Fibroblast of lung (primary cell): ENCODE measurements at regions not wholly inside any gene's neighbourhood (a gene's known extent, or its start where the extent isn't known, plus 50 kb on each side); places are given as distances from the start of the nearest gene placed in this dataset.

Experiments
- EZH2 ChIP-seq: IDR thresholded peaks from 2 replicates; pipeline ENCODE4 v1.5.1; 2012; ENCODE audit warnings: low read length, control low read depth, mild to moderate bottlenecking; ENCODE audit errors: missing control alignments
- TF ChIP-seq, protein P1 (sequence below), 2 donors: IDR thresholded peaks in 1 of 2; conservative IDR thresholded peaks in 1 of 2; 1 replicate in 1 of 2; 2 replicates in 1 of 2; pipeline ENCODE4 v1.5.1; 2011 to 2012; ENCODE audit warnings: low read length in 2 of 2, control low read depth in 1 of 2, inconsistent platforms in 1 of 2, low read depth in 1 of 2, mild to moderate bottlenecking in 1 of 2

DNA sequence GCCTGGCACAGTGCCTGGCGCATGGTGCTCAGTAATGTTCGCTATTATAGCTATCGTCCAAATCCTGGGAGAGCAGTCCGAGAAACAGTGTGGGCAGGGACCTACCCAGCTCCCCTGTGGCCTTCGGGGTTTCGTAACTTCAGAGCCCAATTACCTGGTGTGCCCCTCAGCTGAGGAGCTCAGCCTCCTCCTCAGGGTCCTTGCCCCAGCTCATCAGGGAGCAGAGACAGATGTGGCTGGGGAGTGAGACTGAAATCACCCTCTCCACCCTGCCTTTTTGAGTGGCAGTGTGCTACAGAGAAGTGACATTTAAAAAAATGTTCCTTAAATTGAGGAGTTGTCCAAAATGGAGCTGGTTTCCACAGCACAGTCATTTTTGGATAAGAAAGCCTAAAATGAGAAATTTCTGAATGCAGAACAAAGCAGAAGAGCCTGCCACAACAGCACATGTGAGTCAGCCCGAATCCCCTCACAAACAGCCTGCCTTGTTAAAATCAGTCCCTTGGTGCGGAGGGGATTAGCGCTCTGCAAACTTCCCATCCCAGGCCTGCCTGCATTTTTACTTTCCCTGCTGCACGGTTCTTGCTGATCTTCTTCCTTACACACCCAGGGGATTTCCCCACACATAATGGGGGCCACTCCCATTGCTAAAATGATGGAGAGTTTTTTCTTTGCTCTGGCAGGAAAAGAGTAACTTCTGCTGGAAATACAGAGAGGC, 78.1 kb upstream of the PITX1 start:
- TF ChIP-seq, protein P1, sequence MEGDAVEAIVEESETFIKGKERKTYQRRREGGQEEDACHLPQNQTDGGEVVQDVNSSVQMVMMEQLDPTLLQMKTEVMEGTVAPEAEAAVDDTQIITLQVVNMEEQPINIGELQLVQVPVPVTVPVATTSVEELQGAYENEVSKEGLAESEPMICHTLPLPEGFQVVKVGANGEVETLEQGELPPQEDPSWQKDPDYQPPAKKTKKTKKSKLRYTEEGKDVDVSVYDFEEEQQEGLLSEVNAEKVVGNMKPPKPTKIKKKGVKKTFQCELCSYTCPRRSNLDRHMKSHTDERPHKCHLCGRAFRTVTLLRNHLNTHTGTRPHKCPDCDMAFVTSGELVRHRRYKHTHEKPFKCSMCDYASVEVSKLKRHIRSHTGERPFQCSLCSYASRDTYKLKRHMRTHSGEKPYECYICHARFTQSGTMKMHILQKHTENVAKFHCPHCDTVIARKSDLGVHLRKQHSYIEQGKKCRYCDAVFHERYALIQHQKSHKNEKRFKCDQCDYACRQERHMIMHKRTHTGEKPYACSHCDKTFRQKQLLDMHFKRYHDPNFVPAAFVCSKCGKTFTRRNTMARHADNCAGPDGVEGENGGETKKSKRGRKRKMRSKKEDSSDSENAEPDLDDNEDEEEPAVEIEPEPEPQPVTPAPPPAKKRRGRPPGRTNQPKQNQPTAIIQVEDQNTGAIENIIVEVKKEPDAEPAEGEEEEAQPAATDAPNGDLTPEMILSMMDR (conservative IDR thresholded peaks at IDR 0.05 in 1 of 2, IDR thresholded peaks at IDR 0.05 in 1 of 2; ENCODE audit: low read depth in 1 of 2, low read length in 2 of 2), result no peak
- no peak for TF ChIP-seq EZH2
